ENCODE measurements at regions not wholly inside any gene's neighbourhood (a gene's known extent, or its start where the extent isn't known, plus 50 kb on each side); places are given as distances from the start of the nearest gene placed in this dataset.

DNA sequence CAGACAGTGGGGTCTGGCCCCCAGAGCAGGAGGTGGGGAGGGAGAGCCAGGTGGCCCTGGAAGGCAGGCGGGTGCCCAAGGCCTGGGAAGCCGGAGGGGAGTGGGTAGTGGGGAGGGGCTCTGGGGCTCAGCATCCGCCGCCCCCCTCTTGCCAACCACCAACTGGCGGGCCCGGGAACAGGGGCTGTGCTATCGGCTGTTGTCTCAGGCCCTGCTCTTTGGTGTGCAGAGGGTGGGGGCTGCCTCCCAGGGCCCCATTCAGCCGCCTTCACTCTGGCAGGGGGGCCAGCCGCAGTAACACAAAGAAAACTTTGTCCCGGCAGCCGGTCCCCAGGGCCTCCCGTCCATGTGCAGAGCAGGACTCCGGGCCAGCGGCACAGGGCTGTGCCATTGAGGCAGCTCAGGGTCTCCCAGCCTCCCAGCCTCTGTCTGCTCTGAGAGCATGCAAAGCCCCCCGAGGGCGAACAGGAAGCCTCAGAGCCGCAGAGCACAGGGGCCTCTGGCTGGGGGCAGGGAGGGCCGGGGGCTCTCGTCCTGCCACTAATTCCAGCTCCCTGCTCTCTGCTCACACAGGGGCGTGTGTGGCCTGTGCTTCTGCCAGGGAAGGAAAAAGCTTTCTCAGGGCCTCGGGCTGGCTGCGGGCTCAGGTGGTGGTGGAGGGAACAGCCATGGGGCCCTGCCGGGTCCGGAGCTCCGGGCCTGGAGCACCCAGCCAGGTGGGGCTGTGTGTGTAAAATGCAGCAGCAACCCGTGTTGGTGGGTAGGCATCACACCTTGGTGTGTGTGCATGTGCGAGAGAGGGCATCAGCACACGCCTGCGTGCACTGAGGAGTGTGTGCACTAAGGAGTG is 54.2 kb upstream of the NOTCH1 start:
- no peak for TF ChIP-seq TEAD4 (IDR thresholded peaks at IDR 0.05; ENCODE audit: low read depth, low read length)
- TF ChIP-seq SAP30 (IDR thresholded peaks at IDR 0.05; ENCODE audit: insufficient read depth, insufficient replicate concordance, low read length), result no peak
- TF ChIP-seq POLR2A (IDR thresholded peaks at IDR 0.05; ENCODE audit: control extremely low read depth in 1 of 2, low read depth in 2 of 2, low read length in 2 of 2), result no peak
- no peak for TF ChIP-seq CTBP2 (IDR thresholded peaks at IDR 0.05; ENCODE audit: borderline replicate concordance, insufficient read depth, insufficient read length, low read length)
- TF ChIP-seq CREB1 (IDR thresholded peaks at IDR 0.05), result no peak
- TF ChIP-seq, protein P1, sequence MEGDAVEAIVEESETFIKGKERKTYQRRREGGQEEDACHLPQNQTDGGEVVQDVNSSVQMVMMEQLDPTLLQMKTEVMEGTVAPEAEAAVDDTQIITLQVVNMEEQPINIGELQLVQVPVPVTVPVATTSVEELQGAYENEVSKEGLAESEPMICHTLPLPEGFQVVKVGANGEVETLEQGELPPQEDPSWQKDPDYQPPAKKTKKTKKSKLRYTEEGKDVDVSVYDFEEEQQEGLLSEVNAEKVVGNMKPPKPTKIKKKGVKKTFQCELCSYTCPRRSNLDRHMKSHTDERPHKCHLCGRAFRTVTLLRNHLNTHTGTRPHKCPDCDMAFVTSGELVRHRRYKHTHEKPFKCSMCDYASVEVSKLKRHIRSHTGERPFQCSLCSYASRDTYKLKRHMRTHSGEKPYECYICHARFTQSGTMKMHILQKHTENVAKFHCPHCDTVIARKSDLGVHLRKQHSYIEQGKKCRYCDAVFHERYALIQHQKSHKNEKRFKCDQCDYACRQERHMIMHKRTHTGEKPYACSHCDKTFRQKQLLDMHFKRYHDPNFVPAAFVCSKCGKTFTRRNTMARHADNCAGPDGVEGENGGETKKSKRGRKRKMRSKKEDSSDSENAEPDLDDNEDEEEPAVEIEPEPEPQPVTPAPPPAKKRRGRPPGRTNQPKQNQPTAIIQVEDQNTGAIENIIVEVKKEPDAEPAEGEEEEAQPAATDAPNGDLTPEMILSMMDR (IDR thresholded peaks at IDR 0.05; ENCODE audit: control extremely low read depth in 1 of 3, insufficient read depth in 1 of 3, low read depth in 1 of 3, low read length in 3 of 3), result no peak
- no peak for TF ChIP-seq HDAC2 (IDR thresholded peaks at IDR 0.05; ENCODE audit: borderline replicate concordance in 1 of 2, low read depth in 2 of 2, low read length in 2 of 2)
- no peak for TF ChIP-seq SRF (IDR thresholded peaks at IDR 0.05; ENCODE audit: low read depth, low read length)
- no peak for TF ChIP-seq EP300 (IDR thresholded peaks at IDR 0.05; ENCODE audit: borderline replicate concordance in 1 of 2, low read depth in 2 of 2, low read length in 2 of 2)
- no peak for TF ChIP-seq EZH2 (IDR thresholded peaks at IDR 0.05; ENCODE audit: low read depth, low read length, severe bottlenecking)
- TF ChIP-seq TCF12 (IDR thresholded peaks at IDR 0.05; ENCODE audit: low read depth, low read length), result no peak
